H9 (cell line): ENCODE measurements at regions not wholly inside any gene's neighbourhood (a gene's known extent, or its start where the extent isn't known, plus 50 kb on each side); places are given as distances from the start of the nearest gene placed in this dataset.

Experiments used
- DNase-seq: peaks from one replicate; pipeline ENCODE4 v3.0.0-alpha.2; 2017
- H2AFZ ChIP-seq: one replicate; pipeline ENCODE4 v1.6.1; 2013; ENCODE audit warnings: mild to moderate bottlenecking, low read length, control low read depth, moderate library complexity
- H2AK5ac ChIP-seq: 2 replicates; pipeline ENCODE4 v1.6.1; 2013; ENCODE audit warnings: low read length, control low read depth, mixed read lengths; ENCODE audit not compliant: insufficient read length
- H2BK120ac ChIP-seq: one replicate; pipeline ENCODE4 v1.6.1; 2013; ENCODE audit warnings: low read depth, mild to moderate bottlenecking, low read length, control low read depth, inconsistent platforms; ENCODE audit not compliant: poor library complexity, severe bottlenecking
- H2BK12ac ChIP-seq: 2 replicates; pipeline ENCODE4 v1.6.1; 2013; ENCODE audit warnings: low read length, control low read depth, mixed read lengths, low read depth; ENCODE audit not compliant: insufficient read length
- H2BK15ac ChIP-seq: 2 replicates; pipeline ENCODE4 v1.6.1; 2013; ENCODE audit warnings: low read depth, low read length, control low read depth
- H2BK20ac ChIP-seq: one replicate; pipeline ENCODE4 v1.6.1; 2013; ENCODE audit warnings: low read depth, mild to moderate bottlenecking, low read length, control low read depth, inconsistent platforms; ENCODE audit not compliant: poor library complexity, severe bottlenecking
- H2BK5ac ChIP-seq: 2 replicates; pipeline ENCODE4 v1.6.1; 2013; ENCODE audit warnings: low read length, control low read depth, mixed read lengths; ENCODE audit not compliant: insufficient read length
- H3K14ac ChIP-seq: 2 replicates; pipeline ENCODE4 v1.6.1; 2013; ENCODE audit warnings: low read length, control low read depth; ENCODE audit not compliant: insufficient read depth
- H3K18ac ChIP-seq: 2 replicates; pipeline ENCODE4 v1.6.1; 2013; ENCODE audit warnings: low read depth, mild to moderate bottlenecking, mixed read lengths, low read length, control low read depth; ENCODE audit not compliant: insufficient read length
- H3K23ac ChIP-seq: 2 replicates; pipeline ENCODE4 v1.6.1; 2013; ENCODE audit warnings: low read length, control low read depth, mixed read lengths, low read depth; ENCODE audit not compliant: insufficient read length
- H3K23me2 ChIP-seq: 2 replicates; pipeline ENCODE4 v1.6.1; 2013; ENCODE audit warnings: low read depth, mild to moderate bottlenecking, mixed read lengths, low read length, control low read depth; ENCODE audit not compliant: insufficient read length, poor library complexity, severe bottlenecking
- H3K27ac ChIP-seq: 2 replicates; pipeline ENCODE4 v1.5.1; 2013; ENCODE audit warnings: low read length, control low read depth, mixed read lengths, low read depth; ENCODE audit not compliant: insufficient read length
- H3K27me3 ChIP-seq: 2 replicates; pipeline ENCODE4 v1.6.1; 2013; ENCODE audit warnings: low read length, control low read depth, inconsistent platforms; ENCODE audit not compliant: insufficient read depth
- H3K4ac ChIP-seq: 2 replicates; pipeline ENCODE4 v1.6.1; 2013; ENCODE audit warnings: low read depth, mild to moderate bottlenecking, control low read depth, inconsistent platforms, low read length, moderate library complexity
- H3K4me1 ChIP-seq: 2 replicates; pipeline ENCODE4 v1.6.1; 2013; ENCODE audit warnings: low read length, control low read depth, inconsistent platforms; ENCODE audit not compliant: insufficient read depth
- H3K4me2 ChIP-seq: 2 replicates; pipeline ENCODE4 v1.6.1; 2013; ENCODE audit warnings: low read length, control low read depth, mixed read lengths; ENCODE audit not compliant: insufficient read length, insufficient read depth
- H3K56ac ChIP-seq: 2 replicates; pipeline ENCODE4 v1.6.1; 2013; ENCODE audit warnings: low read depth, mild to moderate bottlenecking, mixed read lengths, low read length, control low read depth; ENCODE audit not compliant: insufficient read length
- H3K79me1 ChIP-seq: 2 replicates; pipeline ENCODE4 v1.6.1; 2013; ENCODE audit warnings: low read depth, mild to moderate bottlenecking, moderate library complexity, low read length, control low read depth, inconsistent platforms; ENCODE audit not compliant: insufficient read depth, poor library complexity, severe bottlenecking
- H3K79me2 ChIP-seq: 2 replicates; pipeline ENCODE4 v1.6.1; 2013; ENCODE audit warnings: low read length, control low read depth, inconsistent platforms; ENCODE audit not compliant: insufficient read depth
- H3K9ac ChIP-seq: 2 replicates; pipeline ENCODE4 v1.6.1; 2013; ENCODE audit warnings: low read length, control low read depth, mixed read lengths; ENCODE audit not compliant: insufficient read length; ENCODE audit errors: extremely low read depth
- H3K9me3 ChIP-seq: one replicate; pipeline ENCODE4 v1.6.1; 2013; ENCODE audit warnings: low read depth, low read length, inconsistent platforms; ENCODE audit not compliant: control insufficient read depth
- H3T11ph ChIP-seq: one replicate; pipeline ENCODE4 v1.6.1; 2013; ENCODE audit warnings: mild to moderate bottlenecking, low read length, control low read depth, inconsistent platforms
- H4K20me1 ChIP-seq: one replicate; pipeline ENCODE4 v1.6.1; 2013; ENCODE audit not compliant: control insufficient read depth, insufficient read length, insufficient read depth
- H4K5ac ChIP-seq: 2 replicates; pipeline ENCODE4 v1.6.1; 2013; ENCODE audit warnings: low read depth, mild to moderate bottlenecking, mixed read lengths, low read length, control low read depth; ENCODE audit not compliant: insufficient read length
- H4K8ac ChIP-seq: replicated peaks from 2 replicates; pipeline ENCODE4 v1.6.1; 2013; ENCODE audit warnings: low read length, control low read depth, mixed read lengths, low read depth; ENCODE audit not compliant: insufficient read length
- H4K91ac ChIP-seq: 2 replicates; pipeline ENCODE4 v1.6.1; 2013; ENCODE audit warnings: low read depth, mild to moderate bottlenecking, moderate library complexity, mixed read lengths, low read length, control low read depth; ENCODE audit not compliant: insufficient read length
- H3K27ac Mint-ChIP-seq, 3 experiments: 2 replicates in 2 of 3; 3 replicates in 1 of 3; pipeline ENCODE4 v1.8.0; 2020 to 2021; ENCODE audit warnings: mixed read lengths in 3 of 3, mild to moderate bottlenecking in 1 of 3, moderate library complexity in 1 of 3
- H3K27me3 Mint-ChIP-seq: 2 replicates; pipeline ENCODE4 v1.8.0; 2021; ENCODE audit warnings: low read depth, mild to moderate bottlenecking, moderate library complexity, mixed read lengths
- H3K36me3 Mint-ChIP-seq, 3 experiments: 2 replicates in 2 of 3; 3 replicates in 1 of 3; pipeline ENCODE4 v1.8.0; 2020 to 2021; ENCODE audit warnings: low read depth in 3 of 3, mixed read lengths in 3 of 3; ENCODE audit not compliant: insufficient read depth in 1 of 3
- H3K4me1 Mint-ChIP-seq, 2 experiments: 2 replicates each; pipeline ENCODE4 v1.8.0; 2020; ENCODE audit warnings: mixed read lengths in 2 of 2
- H3K4me3 Mint-ChIP-seq, 2 experiments: 2 replicates in 1 of 2; 3 replicates in 1 of 2; pipeline ENCODE4 v1.8.0; 2020 to 2021; ENCODE audit warnings: mild to moderate bottlenecking in 2 of 2, mixed read lengths in 2 of 2, moderate library complexity in 1 of 2
- H3K9me3 Mint-ChIP-seq, 2 experiments: 2 replicates in 1 of 2; 3 replicates in 1 of 2; pipeline ENCODE4 v1.8.0; 2020; ENCODE audit warnings: mild to moderate bottlenecking in 2 of 2, mixed read lengths in 2 of 2, moderate library complexity in 1 of 2
- WGBS: extraction: QIAGEN DNeasy Blood & Tissue Kit; methylation state at CpG from one replicate; pipeline ENCODE4 v1.1.7; 2013; ENCODE audit warnings: missing lambda C conversion rate, low lambda C conversion rate, mixed read lengths; ENCODE audit not compliant: insufficient read length; ENCODE audit errors: extremely low coverage; 5-methylcytosine and 5-hydroxymethylcytosine counted together
- TF ChIP-seq, protein P1 (sequence below): fragments of 200-600 bp; sonication (generic); conservative IDR thresholded peaks from 3 replicates; pipeline ENCODE4 v1.8.0; 2021; ENCODE audit warnings: antibody characterized with exemption, mild to moderate bottlenecking

DNA sequence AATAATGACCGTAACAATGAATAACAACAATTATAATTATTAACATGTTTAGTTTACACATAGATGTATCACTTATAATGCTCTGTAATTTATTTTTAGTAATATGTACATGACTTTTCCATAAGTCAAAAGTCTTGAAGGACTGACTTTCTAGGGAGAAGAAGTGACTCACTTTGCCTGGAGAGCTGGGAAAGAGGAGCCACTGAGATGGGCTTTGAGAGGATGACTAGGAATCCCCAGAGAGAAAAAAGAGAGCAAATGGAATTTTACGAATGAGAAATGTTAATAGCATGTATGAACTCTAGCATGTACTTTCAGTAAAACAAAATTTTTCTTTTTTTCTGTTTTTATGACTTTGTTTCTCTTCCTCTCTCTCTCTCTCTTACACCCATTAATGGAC is 67.8 kb upstream of the RALY start:
- DNase-seq = no peak
- no CpG with 5 or more reads among the region's 2 CpGs for WGBS
- Histone ChIP-seq H2AK5ac (no peak overlapping the region), H3K27me3 (no peaks in the 10 kb centered on the region), H3K14ac (no peak overlapping the region), H3K18ac (no peak overlapping the region), H3K9ac (no peak overlapping the region), H3K56ac (no peak overlapping the region), H2BK12ac (no peak overlapping the region), H4K20me1 (no peaks in the 10 kb centered on the region), H2BK120ac (no peak overlapping the region), H3T11ph (no peak overlapping the region), H3K27ac (no peak overlapping the region), H4K91ac (no peak overlapping the region), H4K8ac (no peak overlapping the region), H3K23me2 (no peaks in the 10 kb centered on the region), H2AFZ (no peak overlapping the region), H3K23ac (no peak overlapping the region), H3K4me1 (no peaks in the 10 kb centered on the region), H3K4ac (no peak overlapping the region), H2BK5ac (no peak overlapping the region), H4K5ac (no peak overlapping the region), H2BK15ac (no peak overlapping the region), H3K79me1 (no peaks in the 10 kb centered on the region), H3K9me3 (no peaks in the 10 kb centered on the region), H2BK20ac (no peak overlapping the region), H3K79me2 (no peaks in the 10 kb centered on the region), H3K4me2 (no peak overlapping the region)
- TF ChIP-seq, protein P1, sequence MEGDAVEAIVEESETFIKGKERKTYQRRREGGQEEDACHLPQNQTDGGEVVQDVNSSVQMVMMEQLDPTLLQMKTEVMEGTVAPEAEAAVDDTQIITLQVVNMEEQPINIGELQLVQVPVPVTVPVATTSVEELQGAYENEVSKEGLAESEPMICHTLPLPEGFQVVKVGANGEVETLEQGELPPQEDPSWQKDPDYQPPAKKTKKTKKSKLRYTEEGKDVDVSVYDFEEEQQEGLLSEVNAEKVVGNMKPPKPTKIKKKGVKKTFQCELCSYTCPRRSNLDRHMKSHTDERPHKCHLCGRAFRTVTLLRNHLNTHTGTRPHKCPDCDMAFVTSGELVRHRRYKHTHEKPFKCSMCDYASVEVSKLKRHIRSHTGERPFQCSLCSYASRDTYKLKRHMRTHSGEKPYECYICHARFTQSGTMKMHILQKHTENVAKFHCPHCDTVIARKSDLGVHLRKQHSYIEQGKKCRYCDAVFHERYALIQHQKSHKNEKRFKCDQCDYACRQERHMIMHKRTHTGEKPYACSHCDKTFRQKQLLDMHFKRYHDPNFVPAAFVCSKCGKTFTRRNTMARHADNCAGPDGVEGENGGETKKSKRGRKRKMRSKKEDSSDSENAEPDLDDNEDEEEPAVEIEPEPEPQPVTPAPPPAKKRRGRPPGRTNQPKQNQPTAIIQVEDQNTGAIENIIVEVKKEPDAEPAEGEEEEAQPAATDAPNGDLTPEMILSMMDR = no peak
- Mint-ChIP-seq H3K27ac (no peak overlapping the region), H3K4me1 (no peaks in the 10 kb centered on the region), H3K4me3 (no peak overlapping the region), H3K27me3 (peaks cover 7% of the 10 kb centered on the region), H3K36me3 (no peaks in the 10 kb centered on the region), H3K9me3 (no peaks in the 10 kb centered on the region)
